Immature natural killer cell (primary cell): ENCODE measurements at regions not wholly inside any gene's neighbourhood (a gene's known extent, or its start where the extent isn't known, plus 50 kb on each side); places are given as distances from the start of the nearest gene placed in this dataset.
"Not testable (repeated sequence)": the region's sequence is repeated elsewhere in the genome, so short reads cannot be mapped to it uniquely, and the experiment has no call there.

Source experiments
- DNase-seq, 3 donors: peaks; one replicate each; pipeline ENCODE4 v3.0.0; 2022; ENCODE audit warnings: mixed read lengths in 1 of 3
- H3K27ac Mint-ChIP-seq, 6 donors: one replicate each; pipeline ENCODE4 v1.8.0; 2020; ENCODE audit warnings: mixed read lengths in 6 of 6, mild to moderate bottlenecking in 5 of 6, inconsistent platforms in 4 of 6, moderate library complexity in 3 of 6
- H3K27me3 Mint-ChIP-seq, 3 donors: one replicate each; pipeline ENCODE4 v1.8.0; 2020 to 2021; ENCODE audit warnings: low read depth in 3 of 3, mild to moderate bottlenecking in 3 of 3, mixed read lengths in 3 of 3, moderate library complexity in 3 of 3, inconsistent platforms in 1 of 3
- H3K36me3 Mint-ChIP-seq, 3 donors: one replicate each; pipeline ENCODE4 v1.8.0; 2020; ENCODE audit warnings: mixed read lengths in 3 of 3, inconsistent platforms in 2 of 3, mild to moderate bottlenecking in 2 of 3
- H3K4me1 Mint-ChIP-seq, 2 donors: one replicate each; pipeline ENCODE4 v1.8.0; 2020; ENCODE audit warnings: inconsistent platforms in 2 of 2, mild to moderate bottlenecking in 2 of 2, mixed read lengths in 2 of 2, moderate library complexity in 1 of 2
- H3K4me3 Mint-ChIP-seq, 5 donors: one replicate each; pipeline ENCODE4 v1.8.0; 2020; ENCODE audit warnings: mild to moderate bottlenecking in 5 of 5, mixed read lengths in 5 of 5, inconsistent platforms in 3 of 5, moderate library complexity in 3 of 5
- H3K9me3 Mint-ChIP-seq, 6 donors: one replicate each; pipeline ENCODE4 v1.8.0; 2020; ENCODE audit warnings: mild to moderate bottlenecking in 6 of 6, mixed read lengths in 6 of 6, inconsistent platforms in 4 of 6, moderate library complexity in 3 of 6

GRCh38 chr17:46412156-46412555 is 50.6 kb upstream of the ARL17B start:
- not testable (repeated sequence) for H3K9me3 Mint-ChIP-seq, H3K27ac Mint-ChIP-seq, H3K4me3 Mint-ChIP-seq, H3K4me1 Mint-ChIP-seq, DNase-seq, H3K36me3 Mint-ChIP-seq, H3K27me3 Mint-ChIP-seq

GRCh38 chr17:46411172-46411852 is 49.7 kb upstream of the ARL17B start:
- not testable (repeated sequence) for H3K4me3 Mint-ChIP-seq, DNase-seq, H3K27me3 Mint-ChIP-seq, H3K36me3 Mint-ChIP-seq, H3K4me1 Mint-ChIP-seq, H3K27ac Mint-ChIP-seq, H3K9me3 Mint-ChIP-seq
